ENCODE measurements at regions not wholly inside any gene's neighbourhood (a gene's known extent, or its start where the extent isn't known, plus 50 kb on each side); places are given as distances from the start of the nearest gene placed in this dataset.
"Not testable (repeated sequence)": the region's sequence is repeated elsewhere in the genome, so short reads cannot be mapped to it uniquely, and the experiment has no call there.

- DNase-seq (ENCODE audit: missing footprints) (no peak), ATAC-seq (no peak)
These were observed 77.9 kb downstream of the SOX1 start for GRCh38 chr13:112144616-112145550.

GRCh38 chr13:112145551-112146360 lies 78.8 kb downstream of the SOX1 start:
- DNase-seq (ENCODE audit: missing footprints) (no peak), ATAC-seq (no peak)
- intact Hi-C loops (cut with DNase I), result no loop called here

More at GRCh38 chr13:112144616-112145550, 77.9 kb downstream of the SOX1 start:
- intact Hi-C loops (cut with DNase I), result no loop called here

- no peak for DNase-seq (ENCODE audit: missing footprints)
- intact Hi-C loops (cut with DNase I), result no loop called here
- ATAC-seq, result no peak
These were observed 83.4 kb downstream of the SOX1 start for GRCh38 chr13:112150352-112150751.

- intact Hi-C loops (cut with DNase I), result no loop called here
- ATAC-seq (no peak), DNase-seq (ENCODE audit: missing footprints) (no peak)
These were observed 85.9 kb downstream of the SOX1 start for GRCh38 chr13:112152846-112153245.

GRCh38 chr13:112153364-112153763 lies 86.4 kb downstream of the SOX1 start:
- DNase-seq (ENCODE audit: missing footprints), result no peak
- no peak for ATAC-seq
- intact Hi-C loops (cut with DNase I), result no loop called here

GRCh38 chr13:112153846-112154245 lies 86.9 kb downstream of the SOX1 start:
- DNase-seq (ENCODE audit: missing footprints), result no peak
- intact Hi-C loops (cut with DNase I), result no loop called here
- ATAC-seq, result no peak

GRCh38 chr13:112154301-112155060 lies 87.5 kb downstream of the SOX1 start:
- ATAC-seq, result no peak
- intact Hi-C loops (cut with DNase I), result no loop called here

GRCh38 chr13:112158961-112159360 lies 92.0 kb downstream of the SOX1 start:
- intact Hi-C loops (cut with DNase I), result no loop called here
- DNase-seq (ENCODE audit: missing footprints), result no peak
- ATAC-seq, result no peak

More at GRCh38 chr13:112154301-112155060, 87.5 kb downstream of the SOX1 start:
- no peak for DNase-seq (ENCODE audit: missing footprints)

GRCh38 chr13:112159575-112160547 lies 92.9 kb downstream of the SOX1 start:
- DNase-seq (ENCODE audit: missing footprints), result no peak
- no peak for ATAC-seq
- intact Hi-C loops (cut with DNase I), result no loop called here

GRCh38 chr13:112160558-112160957 lies 93.6 kb downstream of the SOX1 start:
- ATAC-seq (no peak), DNase-seq (ENCODE audit: missing footprints) (no peak)
- intact Hi-C loops (cut with DNase I), result no loop called here

GRCh38 chr13:112161521-112162301 lies 94.8 kb downstream of the SOX1 start:
- ATAC-seq, result no peak
- DNase-seq (ENCODE audit: missing footprints), result no peak
- intact Hi-C loops (cut with DNase I), result no loop called here

GRCh38 chr13:112163691-112164660 lies 97.0 kb downstream of the SOX1 start:
- DNase-seq (ENCODE audit: missing footprints); intact Hi-C loops (cut with DNase I): not testable (repeated sequence)

GRCh38 chr13:112165712-112166111 lies 98.8 kb downstream of the SOX1 start:
- intact Hi-C loops (cut with DNase I), result no loop called here
- ATAC-seq, result no peak
- no peak for DNase-seq (ENCODE audit: missing footprints)

More at GRCh38 chr13:112163691-112164660, 97.0 kb downstream of the SOX1 start:
- not testable (repeated sequence) for ATAC-seq

GRCh38 chr13:112168761-112169160 lies 101.8 kb downstream of the SOX1 start:
- intact Hi-C loops (cut with DNase I), result no loop called here
- no peak for ATAC-seq
- DNase-seq (ENCODE audit: missing footprints), result no peak

- intact Hi-C loops (cut with DNase I), result no loop called here
- no peak for ATAC-seq
- no peak for DNase-seq (ENCODE audit: missing footprints)
These were observed 103.2 kb downstream of the SOX1 start for GRCh38 chr13:112169941-112170822.

Data from Right ventricle myocardium inferior (tissue), 1 donor.